HG02588 (cell line): ENCODE measurements at regions not wholly inside any gene's neighbourhood (a gene's known extent, or its start where the extent isn't known, plus 50 kb on each side); places are given as distances from the start of the nearest gene placed in this dataset.

Source experiments
- ATAC-seq: cut with Tn5 transposase; IDR thresholded peaks from one replicate; pipeline ENCODE4 v1.9.1; 2021; ENCODE audit warnings: mild to moderate bottlenecking, moderate library complexity; ENCODE audit not compliant: unreplicated experiment

DNA sequence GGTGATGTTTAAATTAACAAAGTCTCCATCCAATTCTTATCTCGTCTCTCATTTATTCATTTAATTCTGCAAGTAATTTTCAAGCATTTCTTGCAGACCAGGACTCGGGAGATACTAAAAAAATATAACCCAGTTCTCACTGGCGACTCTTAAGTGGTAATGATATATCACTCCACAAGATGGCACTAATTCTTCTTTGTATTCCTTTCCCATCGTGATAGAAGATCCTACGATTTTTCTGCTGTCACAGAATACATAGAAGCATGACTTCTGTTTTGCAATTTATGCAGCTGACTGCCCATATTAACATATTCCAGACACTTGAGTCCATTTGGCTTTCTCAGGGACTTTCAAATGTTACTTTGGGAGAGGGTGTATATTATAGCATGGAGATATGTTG is 64.0 kb upstream of the FGF13 start:
- ATAC-seq, result no peak

DNA sequence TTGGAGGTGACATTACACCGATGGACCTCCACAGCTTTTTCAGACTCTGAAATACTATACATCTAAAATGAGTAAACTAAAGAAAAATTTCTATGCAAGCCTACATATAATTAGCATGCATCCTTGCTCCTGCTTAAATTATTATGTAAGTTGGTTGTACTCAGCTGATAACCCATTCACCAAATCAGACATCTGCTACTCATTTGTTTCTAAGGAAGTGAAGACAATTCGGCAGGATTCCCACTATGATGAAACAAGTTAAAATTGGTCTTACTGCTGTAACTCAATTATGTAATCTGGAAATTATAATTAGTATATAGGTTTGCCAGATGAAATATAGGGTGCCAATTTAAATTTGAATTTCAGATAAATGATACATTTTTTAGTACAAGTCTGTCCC is 59.5 kb upstream of the FGF13 start:
- no peak for ATAC-seq

GRCh38 chrX:138769918-138770317 is 58.4 kb upstream of the FGF13 start:
- ATAC-seq, result no peak

DNA sequence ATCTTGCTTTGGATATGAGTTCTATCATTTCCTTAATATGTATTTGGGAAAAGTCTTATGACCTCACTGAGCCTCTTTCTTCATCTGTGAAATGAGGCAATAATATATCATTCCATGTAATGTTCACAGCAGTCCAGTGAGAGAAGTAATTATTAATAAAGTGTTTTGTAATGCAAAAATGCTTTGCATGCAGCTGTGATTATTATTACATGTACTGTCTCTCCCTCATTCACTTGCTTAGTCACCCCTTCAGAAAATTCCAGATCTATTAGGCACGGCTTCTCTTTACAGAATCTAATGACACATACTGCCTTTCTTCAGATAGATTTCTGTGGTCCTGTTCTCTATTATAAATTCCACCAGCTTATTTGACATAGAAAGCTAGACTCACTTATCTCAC is 53.5 kb upstream of the FGF13 start:
- no peak for ATAC-seq

- no peak for ATAC-seq
Observed at GRCh38 chrX:138763761-138764160, 52.2 kb upstream of the FGF13 start.

- ATAC-seq, result no peak
Observed at GRCh38 chrX:138761380-138761779, 49.9 kb upstream of the FGF13 start.
